AG04450 (cell line): ENCODE measurements at regions not wholly inside any gene's neighbourhood (a gene's known extent, or its start where the extent isn't known, plus 50 kb on each side); places are given as distances from the start of the nearest gene placed in this dataset.
"Not testable (repeated sequence)": the region's sequence is repeated elsewhere in the genome, so short reads cannot be mapped to it uniquely, and the experiment has no call there.

Experiments used
- CTCF ChIA-PET: fragments of 300-600, 350-600 bp; formaldehyde crosslinking; extraction: SDS; loops from one replicate; lab custom pipeline; 2022; ENCODE audit warnings: antibody characterized with exemption, inconsistent platforms; lab: Charles Lee
- POLR2A ChIA-PET: fragments of 350-600 bp; formaldehyde crosslinking; extraction: SDS; loops from one replicate; lab custom pipeline; 2021; ENCODE audit warnings: antibody characterized with exemption, inconsistent platforms; lab: Yijun Ruan, JAX
- DNase-seq: peaks from one replicate; pipeline ENCODE4 v3.0.0-alpha.2; 2011; ENCODE audit warnings: low read depth, low spot score
- H3K27ac ChIP-seq: one replicate; pipeline ENCODE4 v1.5.1; 2012; ENCODE audit warnings: low read depth, low read length, control low read depth
- H3K27me3 ChIP-seq: one replicate; pipeline ENCODE4 v1.6.0; 2012; ENCODE audit warnings: low read length; ENCODE audit not compliant: control insufficient read depth, insufficient read depth
- H3K4me3 ChIP-seq: 2 replicates; pipeline ENCODE4 v1.5.1; 2011; ENCODE audit warnings: mild to moderate bottlenecking, low read depth, low read length, control low read depth
- H3K9me3 ChIP-seq: 2 replicates; pipeline ENCODE4 v1.5.1; 2012; ENCODE audit warnings: low read length; ENCODE audit not compliant: control insufficient read depth, insufficient read depth
- TF ChIP-seq, protein P1 (sequence below): IDR thresholded peaks from 2 replicates; pipeline ENCODE4 v1.5.1; 2011; ENCODE audit warnings: low read depth, low read length, control low read depth, inconsistent platforms

DNA sequence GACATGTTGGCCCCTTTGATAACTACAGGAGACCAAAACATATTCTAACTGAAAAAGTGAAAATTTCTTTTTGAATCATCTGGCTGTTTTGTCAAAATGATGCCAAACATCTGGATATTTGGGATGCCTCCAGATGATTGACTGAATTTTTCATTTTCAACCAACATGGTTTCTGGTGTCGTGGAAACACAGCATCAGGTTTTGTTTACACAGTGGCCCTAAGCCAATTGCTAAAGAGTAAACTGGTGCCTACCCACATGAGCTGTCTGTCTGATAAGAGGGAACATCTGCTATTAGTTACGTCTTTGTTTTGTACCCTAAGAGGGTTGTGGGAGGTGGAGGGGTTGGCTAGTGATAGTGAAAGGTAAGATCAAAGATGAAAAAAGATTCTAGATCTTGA lies 204.8 kb downstream of the KCNK2 start:
- CTCF ChIA-PET: no interaction called here
- TF ChIP-seq, protein P1, sequence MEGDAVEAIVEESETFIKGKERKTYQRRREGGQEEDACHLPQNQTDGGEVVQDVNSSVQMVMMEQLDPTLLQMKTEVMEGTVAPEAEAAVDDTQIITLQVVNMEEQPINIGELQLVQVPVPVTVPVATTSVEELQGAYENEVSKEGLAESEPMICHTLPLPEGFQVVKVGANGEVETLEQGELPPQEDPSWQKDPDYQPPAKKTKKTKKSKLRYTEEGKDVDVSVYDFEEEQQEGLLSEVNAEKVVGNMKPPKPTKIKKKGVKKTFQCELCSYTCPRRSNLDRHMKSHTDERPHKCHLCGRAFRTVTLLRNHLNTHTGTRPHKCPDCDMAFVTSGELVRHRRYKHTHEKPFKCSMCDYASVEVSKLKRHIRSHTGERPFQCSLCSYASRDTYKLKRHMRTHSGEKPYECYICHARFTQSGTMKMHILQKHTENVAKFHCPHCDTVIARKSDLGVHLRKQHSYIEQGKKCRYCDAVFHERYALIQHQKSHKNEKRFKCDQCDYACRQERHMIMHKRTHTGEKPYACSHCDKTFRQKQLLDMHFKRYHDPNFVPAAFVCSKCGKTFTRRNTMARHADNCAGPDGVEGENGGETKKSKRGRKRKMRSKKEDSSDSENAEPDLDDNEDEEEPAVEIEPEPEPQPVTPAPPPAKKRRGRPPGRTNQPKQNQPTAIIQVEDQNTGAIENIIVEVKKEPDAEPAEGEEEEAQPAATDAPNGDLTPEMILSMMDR: no peak
- POLR2A ChIA-PET: no interaction called here
- H3K27me3 ChIP-seq: no peaks in the 10 kb centered on the region
- DNase-seq: no peak
- H3K9me3 ChIP-seq: no peaks in the 10 kb centered on the region
- no peak overlapping the region for H3K4me3 ChIP-seq
- H3K27ac ChIP-seq: no peak overlapping the region

DNA sequence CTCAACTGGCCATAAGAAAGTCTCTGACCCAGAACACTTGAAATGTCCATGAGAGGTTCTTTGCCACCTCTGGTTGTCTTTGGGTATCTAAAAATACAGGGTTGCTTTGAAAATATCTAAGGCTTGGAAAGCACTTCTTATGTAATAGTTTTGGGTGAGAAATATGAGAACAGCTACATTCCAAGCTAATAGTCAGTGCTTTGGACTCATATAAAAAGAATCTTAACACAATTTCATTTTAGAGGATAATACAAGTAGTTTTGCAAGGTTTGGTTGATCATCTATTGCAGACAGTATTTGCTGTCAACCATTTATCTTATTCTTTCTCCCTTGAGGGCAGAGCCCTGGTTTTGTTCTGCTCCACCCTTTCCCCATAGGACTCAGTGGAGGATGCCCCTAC lies 207.5 kb downstream of the KCNK2 start:
- DNase-seq: no peak
- Histone ChIP-seq H3K27ac (no peak overlapping the region), H3K4me3 (no peak overlapping the region), H3K9me3 (peaks cover 6% of the 10 kb centered on the region; the same call in 1 of the 2 replicates), H3K27me3 (no peaks in the 10 kb centered on the region)
- TF ChIP-seq, protein P1: no peak
- ChIA-PET CTCF (no interaction called here), POLR2A (no interaction called here)

DNA sequence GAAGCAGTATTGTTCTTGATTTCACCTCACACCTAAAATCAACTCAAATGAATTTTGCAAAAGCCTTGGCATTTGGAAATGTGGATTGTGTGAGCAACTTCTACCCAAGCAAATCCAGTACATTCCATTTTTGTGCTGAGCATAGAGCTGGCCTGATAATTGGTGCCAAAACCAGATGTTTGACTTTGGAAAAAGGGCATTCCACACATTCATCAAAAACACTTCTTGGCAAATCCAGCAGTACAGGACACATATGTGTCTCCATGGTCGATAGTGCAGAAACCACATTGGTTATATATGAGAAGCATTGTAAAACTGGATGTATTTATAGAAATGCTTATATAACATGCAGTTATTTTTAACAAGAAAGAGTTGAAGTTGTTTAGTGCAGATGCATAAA lies 210.4 kb downstream of the KCNK2 start:
- DNase-seq: no peak
- Histone ChIP-seq H3K9me3 (peaks cover 6% of the 10 kb centered on the region; the same call in 1 of the 2 replicates), H3K4me3 (no peak overlapping the region), H3K27ac (no peak overlapping the region), H3K27me3 (no peaks in the 10 kb centered on the region)
- ChIA-PET POLR2A (no interaction called here), CTCF (interaction anchor here (1.0 kb wide), 1 partner anchor 12 kb away, joined by 3 read pairs; no protein-coding TSS in a partner anchor)
- TF ChIP-seq, protein P1: no peak

DNA sequence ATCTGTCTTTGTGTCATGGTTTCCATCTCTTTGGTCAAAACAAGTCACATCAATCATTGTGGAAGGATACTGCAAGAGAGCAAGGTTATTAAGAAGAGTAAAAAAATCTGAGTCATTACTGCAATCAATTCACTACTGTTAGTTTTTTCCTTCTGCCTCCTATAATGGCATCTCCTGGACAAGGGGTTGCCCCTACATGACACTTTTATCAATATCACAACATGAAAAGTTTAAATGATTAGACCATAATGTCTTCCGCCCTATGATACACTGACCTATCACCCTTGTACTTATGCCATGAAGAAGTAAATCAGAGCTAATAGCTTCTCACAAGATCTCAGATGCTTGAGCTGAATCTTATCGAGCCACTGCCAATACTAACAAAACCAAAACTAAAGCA lies 223.9 kb downstream of the KCNK2 start:
- POLR2A ChIA-PET: no interaction called here
- H3K27me3 ChIP-seq: no peaks in the 10 kb centered on the region
- CTCF ChIA-PET: no interaction called here
- H3K9me3 ChIP-seq: no peaks in the 10 kb centered on the region
- TF ChIP-seq, protein P1: no peak
- no peak overlapping the region for H3K27ac ChIP-seq
- DNase-seq: no peak
- H3K4me3 ChIP-seq: no peak overlapping the region

DNA sequence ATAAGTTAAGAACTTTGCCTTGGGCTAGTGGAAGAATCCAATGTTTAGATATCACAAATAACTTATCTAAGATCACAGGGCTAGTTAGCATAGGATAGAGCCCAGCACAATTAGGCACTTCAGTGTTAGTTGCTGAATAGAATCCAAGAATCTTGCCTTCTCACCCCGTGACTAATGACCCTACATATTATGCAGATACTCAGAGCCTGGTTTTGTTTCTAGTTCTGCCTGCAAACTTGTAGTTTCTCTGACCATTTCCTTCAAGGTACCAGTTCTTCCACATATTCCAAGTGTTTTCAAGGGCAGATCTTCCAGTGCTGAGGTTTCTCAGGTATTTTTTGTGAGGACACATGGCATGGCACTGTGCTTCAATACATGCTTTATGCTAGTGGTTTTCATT lies 239.3 kb downstream of the KCNK2 start:
- TF ChIP-seq, protein P1: no peak
- Histone ChIP-seq H3K27ac (no peak overlapping the region), H3K27me3 (no peaks in the 10 kb centered on the region), H3K4me3 (no peak overlapping the region), H3K9me3 (peaks cover 7% of the 10 kb centered on the region)
- POLR2A ChIA-PET: no interaction called here
- CTCF ChIA-PET: interaction anchor here (1.1 kb wide), 1 partner anchor 8 kb away, joined by 3 read pairs; no protein-coding TSS in a partner anchor
- no peak for DNase-seq

DNA sequence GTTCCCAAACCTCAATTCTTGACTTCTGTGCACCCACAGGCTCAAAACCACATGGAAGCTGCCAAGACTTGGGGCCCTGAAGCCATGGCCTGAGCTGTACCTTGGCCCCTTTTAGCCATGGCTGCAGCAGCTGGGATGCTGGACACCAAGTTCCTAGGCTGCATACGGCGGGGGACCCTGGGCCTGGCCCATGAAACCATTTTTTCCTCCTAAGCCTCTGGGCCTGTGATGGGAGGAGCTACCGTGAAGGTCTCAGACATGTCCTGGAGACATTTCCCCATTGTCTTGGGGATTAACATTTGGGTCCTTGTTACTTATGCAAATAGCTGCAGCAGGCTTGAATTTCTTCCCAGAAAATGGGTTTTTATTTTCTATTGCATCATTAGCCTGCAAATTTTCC lies 241.5 kb downstream of the KCNK2 start:
- DNase-seq, H3K4me3 ChIP-seq, POLR2A ChIA-PET, H3K27ac ChIP-seq, H3K9me3 ChIP-seq, CTCF ChIA-PET, H3K27me3 ChIP-seq: not testable (repeated sequence)
